HG02943 (cell line): ENCODE measurements at regions not wholly inside any gene's neighbourhood (a gene's known extent, or its start where the extent isn't known, plus 50 kb on each side); places are given as distances from the start of the nearest gene placed in this dataset.

ENCODE experiments used
- ATAC-seq: cut with Tn5 transposase; IDR thresholded peaks from one replicate; pipeline ENCODE4 v1.9.1; 2021; ENCODE audit warnings: mild to moderate bottlenecking, low read depth, moderate library complexity; ENCODE audit not compliant: unreplicated experiment

DNA sequence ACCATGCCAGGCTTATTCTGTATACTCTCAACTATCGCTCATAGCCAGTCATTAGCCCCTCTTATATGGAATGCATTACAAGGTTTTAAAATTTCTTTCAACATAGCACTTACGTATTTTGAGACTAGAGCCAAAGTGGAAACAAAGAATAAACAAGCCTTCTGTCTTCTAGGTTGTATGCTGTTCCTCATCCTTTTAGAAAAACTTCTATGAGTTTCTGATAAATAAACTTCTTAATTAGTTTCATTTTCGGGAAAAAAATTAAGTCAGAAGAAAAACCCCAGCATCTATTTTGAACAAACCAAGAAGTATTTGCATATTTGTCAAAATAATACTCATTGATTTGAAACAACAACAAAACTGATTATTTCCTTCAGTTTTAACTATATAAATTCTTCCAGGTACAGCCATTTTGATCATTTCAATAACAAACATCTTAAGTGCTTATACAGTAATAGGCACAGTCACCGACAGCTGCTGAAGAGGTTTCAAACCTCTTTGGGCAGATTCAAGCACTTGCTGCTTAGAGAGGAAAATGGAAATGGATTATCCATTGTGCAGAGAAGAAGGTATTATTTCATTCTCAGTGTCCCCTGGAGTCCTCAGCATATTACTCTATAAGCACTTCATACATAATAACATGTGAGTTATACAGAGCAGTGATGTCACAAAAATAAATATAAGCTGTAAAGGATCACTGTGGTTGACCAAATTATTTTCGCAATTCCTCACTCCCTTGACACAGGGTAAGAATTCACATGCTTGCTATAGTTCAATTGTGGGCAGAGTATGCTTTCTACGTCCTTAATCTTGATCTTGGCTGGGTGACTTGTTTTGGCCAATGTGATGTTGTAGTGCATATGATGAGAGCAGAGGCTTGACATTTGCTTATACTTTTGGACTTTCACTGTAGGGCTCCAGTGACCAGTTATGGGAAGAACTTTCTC is 833.8 kb downstream of the TRIB2 start:
- no peak for ATAC-seq

DNA sequence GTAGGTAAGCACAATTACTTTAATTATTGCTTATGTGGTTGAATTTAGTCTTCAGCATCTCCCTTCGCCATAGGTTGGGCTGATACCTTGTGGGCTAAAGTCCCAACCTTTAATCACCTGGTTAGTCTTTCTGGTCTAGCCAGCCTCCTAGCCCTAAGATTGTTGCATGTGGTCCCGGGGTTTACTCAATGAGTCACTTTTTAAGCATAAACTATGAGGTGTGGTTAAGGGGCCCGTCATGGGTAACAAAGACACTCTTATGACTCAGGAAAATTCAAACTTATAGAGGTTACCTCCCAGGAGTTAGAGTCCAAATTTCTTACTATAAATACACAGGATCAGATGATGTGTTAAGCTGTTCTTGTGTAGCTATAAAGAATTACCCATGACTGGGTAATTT is 841.6 kb downstream of the TRIB2 start:
- no peak for ATAC-seq

DNA sequence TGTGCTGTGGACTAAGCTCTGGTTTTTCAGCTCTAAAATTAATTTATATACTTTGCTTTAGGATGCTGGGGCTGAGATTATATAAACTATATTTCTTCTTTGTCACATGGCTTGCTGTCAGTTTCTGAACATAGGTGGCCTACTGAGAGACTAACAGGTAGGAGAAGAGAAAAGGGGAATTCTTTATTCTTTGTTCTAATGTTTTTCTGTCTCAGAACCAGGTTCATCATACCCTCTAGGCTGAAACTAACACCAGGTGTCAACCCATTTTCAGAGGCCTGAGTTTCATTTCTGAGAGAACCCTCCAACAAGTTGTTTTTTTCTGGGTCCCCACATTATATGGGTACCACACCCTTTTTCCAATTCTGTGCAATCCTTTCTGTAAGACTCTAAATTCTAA is 843.6 kb downstream of the TRIB2 start:
- no peak for ATAC-seq

DNA sequence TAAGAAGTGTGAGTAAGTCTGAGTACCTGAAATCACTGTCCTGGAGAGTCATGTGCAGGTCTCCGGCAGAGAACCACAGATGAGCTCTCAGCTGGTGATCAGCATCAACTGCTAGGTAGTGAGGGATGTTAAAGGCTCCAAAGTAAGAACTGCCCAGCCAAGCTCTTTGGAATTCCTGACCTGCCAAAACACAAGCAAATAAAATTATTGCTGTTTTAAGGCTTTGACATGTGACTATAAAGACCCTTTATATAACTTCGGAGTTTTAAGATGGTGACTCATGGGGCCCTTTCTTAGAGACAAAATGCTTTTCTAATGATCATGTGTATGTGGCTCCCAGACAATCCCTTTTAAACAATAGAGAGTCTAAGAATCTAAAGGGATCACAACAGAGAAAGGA is 855.7 kb downstream of the TRIB2 start:
- no peak for ATAC-seq

DNA sequence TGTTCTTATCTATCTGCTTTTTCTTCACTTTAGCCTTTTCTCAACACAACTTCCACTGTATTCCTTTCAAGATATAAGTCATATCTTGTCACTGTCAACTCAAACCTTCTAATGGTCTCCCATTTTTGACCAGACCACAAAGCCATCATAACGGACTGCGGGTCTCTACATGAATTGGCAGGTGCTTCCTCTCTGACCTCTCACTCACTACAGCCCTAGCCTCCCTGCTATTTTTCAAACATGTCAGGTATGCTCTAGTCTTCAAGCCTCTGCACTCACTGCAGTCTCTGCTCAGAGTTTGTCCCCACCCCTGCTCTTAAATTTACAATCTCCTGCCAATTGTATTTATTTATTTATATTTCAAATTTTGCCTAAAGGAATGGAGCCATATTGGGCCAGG is 858.1 kb downstream of the TRIB2 start:
- ATAC-seq = no peak

DNA sequence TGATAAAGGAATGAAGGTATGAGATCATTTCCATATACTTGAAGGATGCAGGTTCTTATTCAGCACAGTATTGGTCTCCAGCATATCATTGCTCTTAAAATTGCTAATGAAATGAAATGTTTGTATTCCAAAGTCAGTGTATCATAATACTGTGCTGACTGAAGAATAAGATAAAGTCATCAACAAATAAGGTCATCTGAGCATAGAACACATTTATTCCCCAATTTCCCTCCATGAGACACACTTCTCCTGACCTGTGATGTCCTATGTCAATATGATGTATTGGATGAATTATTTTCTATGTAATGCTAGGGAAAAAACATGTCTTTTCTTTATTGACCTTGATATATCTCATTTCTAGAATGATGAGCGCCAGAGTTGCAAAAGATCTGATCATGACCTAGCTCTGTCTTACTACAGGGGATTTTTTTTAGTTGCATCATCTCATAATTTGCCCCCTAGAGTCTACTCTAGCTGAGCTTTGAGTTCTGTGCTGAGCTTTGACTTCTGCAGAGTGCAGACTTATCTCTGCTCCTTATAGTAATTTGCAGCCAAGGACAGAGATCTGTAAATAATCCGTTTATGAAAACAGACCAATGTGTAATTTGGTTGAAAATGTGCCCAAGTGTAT is 859.8 kb downstream of the TRIB2 start:
- no peak for ATAC-seq

DNA sequence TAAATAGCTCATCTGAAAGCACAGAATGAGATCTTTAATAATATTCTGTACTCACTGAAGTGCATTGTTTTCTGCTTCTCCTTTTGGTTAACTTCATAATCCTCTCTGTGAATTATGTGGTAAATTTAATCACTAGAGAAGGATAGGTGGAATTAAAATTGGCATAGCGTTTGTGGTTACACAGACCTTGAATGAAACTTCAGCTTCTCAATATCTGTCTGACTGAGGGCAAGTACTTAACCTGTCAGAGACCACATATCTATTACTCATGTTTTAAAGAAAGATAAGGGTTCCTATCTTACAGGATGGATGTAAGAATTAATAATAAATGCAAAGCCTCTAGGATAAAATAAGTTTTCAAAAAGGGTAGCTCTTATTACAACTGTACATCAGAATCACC is 861.8 kb downstream of the TRIB2 start:
- ATAC-seq = no peak

DNA sequence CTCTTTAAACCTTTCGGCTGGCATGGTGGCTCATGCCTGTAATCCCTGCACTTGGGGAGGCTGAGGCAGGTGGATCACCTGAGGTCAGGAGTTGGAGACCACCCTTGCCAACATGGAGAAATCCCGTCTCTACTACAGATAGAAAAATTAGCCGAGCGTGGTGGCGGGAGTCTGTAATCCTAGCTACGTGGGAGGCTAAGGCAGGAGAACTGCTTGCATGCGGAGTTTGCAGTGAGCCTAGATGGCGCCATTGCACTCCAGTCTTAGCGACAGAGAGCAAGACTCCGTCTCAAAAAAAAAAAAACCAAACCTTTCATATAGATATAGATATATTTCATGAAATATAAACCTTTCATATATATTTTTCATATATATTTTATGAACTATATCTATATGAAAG is 864.7 kb downstream of the TRIB2 start:
- no peak for ATAC-seq

DNA sequence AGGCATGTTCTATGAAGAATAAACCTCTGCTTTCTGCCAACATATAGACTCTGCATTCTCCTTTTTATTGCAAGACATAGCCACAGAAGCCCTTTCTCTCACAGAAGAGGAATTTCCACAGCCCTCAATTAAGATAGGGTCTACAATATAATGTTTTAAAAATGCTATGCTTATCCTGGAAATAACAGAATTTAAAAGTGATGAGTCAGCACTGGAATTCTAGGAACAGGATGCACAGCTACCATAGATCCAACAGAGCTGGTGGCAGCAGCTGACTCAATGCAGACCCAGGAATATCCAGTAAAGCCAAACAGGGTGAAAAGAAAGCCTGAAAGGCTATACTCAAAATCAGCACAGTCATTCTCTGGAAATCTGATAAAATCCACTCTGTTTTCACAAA is 866.9 kb downstream of the TRIB2 start:
- no peak for ATAC-seq

DNA sequence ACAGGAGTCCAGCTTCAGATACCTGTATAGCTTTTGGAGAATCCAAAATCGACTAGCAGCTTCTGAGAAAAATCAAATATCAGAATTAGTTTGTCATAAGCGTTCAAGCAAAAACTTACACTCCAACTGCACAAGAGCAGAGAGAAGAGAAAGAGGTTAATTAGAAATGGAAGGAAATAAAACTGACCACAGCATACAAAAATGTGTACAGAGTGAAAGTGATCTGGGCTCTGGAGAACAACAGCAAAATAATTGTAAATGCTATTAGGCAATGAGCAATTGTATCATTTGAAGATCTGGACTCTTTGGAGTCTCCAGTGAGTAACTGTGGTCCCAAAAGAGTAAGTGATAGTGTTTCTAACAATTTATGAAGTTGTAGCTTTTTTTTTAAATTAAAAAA is 867.3 kb downstream of the TRIB2 start:
- no peak for ATAC-seq

DNA sequence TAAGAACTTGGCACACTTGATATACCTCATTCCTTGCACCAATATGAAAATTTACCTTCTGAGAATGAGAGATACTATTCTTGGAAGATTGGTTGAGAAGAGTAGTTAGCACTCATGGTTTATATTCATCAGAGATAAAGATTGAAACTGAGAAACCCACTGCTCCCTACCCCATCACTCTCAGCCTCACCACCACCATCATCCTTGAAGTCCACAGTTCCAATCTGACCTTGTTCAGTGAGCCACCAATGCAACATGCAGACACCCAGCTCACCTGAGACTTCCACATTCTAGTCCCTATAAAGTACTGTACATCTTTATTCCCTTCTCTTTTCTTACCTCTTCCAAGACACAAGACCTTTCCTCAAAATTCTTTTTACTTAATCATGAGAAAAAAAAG is 869.0 kb downstream of the TRIB2 start:
- no peak for ATAC-seq

DNA sequence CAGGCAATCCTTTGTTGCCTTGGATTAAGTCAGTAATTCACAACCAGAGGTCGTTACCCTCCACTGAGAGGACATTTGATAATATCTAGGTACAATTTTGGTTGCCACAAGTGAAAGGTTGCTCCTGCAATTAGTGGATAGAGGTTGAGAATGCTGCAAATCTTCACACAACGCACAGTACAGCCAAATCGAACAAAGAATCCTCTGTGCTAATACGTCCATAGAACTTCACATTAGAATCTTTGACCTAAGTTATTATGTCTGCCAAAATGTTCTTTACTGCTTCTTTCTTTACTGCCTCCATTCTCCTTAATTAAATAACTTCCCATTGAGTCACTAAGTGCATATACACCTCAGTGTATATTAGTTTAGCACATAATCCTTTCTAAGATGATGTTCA is 879.5 kb downstream of the TRIB2 start:
- no peak for ATAC-seq

DNA sequence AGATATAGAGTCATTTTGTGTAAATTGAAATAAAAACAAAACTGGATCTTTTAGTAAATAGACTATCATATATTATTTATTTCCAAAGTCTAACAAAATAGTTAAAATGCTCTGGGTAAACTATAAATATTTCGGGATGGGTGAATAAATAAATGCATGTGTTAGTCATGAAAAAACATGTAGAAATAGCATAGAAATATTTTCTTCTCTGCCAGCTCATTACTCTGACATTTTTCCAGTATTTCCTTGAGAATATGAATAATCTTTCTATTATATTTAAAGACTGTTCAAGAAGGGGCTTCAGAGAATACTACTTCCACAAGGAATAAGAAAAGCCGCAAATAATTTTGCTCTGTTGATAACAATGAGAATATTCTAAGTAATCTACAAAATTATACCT is 880.4 kb downstream of the TRIB2 start:
- no peak for ATAC-seq

DNA sequence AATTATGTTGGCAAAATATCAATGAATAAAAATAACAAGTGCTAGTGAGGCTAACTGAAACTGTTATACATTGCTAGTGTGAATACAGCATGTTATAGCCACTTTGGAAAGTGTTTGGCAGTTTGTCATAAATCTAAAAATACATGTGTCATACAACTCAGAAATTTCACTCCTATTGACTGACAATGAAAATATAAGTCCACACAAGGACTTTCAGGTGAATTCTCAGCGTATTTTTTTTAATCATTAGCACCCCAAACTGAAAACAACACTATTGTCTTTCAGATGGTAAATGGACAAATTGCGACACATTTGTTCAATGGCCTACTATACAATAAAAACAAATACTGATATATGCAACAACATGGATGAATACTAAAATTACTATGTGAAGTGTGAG is 884.8 kb downstream of the TRIB2 start:
- no peak for ATAC-seq

DNA sequence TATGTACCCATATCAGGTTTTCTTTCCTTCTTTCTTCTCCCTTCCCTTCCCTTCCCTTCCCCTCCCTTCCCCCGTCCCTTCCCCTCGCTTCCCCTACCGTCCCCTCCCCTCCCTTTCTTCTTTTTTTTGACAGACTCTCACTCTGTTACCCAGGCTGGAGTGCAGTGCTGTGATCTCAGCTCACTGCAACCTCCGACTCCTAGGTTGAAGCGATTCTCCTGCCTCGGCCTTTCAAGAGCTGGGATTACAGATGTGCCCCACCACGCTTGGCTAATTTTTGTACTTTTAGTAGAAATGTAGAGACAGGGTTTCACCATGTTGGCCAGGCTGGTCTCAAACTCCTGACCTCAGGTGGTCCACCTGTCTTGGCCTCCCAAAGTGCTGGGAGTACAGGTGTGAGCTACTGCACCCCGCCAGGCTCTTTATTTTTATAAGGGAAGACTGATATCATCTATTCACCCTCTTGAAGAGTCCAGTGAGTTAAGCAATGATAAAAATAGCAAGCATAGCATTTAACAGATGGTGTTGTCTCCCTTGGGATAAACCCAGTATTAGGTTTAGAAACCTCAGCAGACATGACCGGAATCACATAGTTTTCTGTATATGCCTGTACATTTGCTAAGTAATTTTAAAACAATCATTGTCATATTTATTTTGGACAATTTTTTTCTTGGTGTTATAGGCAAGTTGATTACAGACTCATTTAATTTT is 888.4 kb downstream of the TRIB2 start:
- ATAC-seq = no peak

DNA sequence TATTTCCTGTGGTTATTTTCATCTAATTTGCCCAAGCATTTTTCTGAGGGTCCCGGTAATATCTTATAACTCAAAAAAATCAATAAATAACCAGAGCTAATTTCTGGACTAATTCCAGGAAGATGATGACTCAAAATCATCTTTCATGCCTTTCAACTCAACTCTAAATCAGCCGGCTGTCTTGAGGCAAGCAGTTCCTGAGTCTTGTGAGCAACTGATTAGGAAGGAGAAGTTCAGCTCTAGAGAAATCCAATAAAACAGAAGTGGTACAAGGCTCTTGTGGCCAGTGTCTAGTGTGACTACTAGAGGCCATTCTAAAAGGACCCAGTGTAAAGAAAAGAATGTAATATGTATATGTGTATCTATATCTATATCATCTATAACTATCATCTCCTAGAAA is 890.4 kb downstream of the TRIB2 start:
- no peak for ATAC-seq

DNA sequence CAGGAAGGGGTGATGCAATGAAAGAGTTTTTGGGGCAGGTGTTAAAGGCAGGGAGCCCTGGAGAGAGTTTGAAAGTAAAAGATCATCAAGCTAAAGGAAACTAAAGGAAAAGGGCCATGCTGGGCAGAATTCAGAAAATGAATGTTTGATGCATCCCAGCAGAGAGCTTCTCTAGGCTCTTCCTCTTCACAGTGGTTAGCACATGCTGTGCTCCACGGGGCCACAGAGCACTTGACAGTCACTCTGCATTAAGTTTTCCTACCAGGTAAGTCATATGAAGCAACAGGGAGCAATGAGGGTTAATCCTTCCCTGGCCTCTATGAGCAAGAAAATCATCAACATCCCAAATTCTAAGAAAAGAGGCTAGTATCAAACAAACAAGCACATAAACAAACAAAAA is 895.2 kb downstream of the TRIB2 start:
- ATAC-seq = no peak

DNA sequence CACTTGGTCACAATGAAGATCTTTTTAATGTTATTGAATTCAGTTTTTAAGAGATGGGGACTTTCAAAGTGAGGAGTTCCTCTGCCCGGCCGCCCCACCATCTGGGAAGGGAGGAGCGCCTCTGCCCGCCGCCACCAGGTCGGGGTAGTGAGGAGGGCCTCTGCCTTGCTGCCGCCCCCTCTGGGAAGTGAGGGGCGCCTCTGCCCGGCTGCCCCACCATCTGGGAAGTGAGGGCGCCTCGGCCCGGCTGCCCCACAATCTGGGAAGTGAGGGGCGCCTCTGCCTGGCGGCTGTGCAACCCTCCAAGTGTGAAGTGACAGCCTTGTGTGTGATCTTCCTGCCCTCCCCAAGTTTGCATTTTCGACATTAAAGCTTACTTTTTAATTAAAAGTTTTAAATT is 899.3 kb downstream of the TRIB2 start:
- ATAC-seq = no peak

DNA sequence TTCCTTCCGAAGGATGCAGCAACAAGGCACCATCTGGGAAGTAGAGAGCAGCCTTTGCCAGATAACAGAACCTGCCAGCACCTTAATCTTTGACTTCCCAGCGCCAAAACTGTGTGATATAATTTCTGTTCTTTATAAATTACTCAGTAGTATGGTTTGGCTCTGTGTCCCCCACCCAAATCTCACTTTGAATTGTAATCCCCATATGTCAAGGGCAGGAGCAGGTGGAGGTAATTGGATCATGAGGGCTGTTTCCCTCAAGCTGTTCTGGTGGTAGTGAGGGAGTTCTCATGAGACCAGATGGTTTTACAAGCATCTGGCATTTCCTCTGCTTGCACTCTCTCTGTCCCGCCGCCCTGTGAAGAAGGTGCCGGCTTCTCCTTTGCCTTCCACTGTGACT is 899.9 kb downstream of the TRIB2 start:
- no peak for ATAC-seq

DNA sequence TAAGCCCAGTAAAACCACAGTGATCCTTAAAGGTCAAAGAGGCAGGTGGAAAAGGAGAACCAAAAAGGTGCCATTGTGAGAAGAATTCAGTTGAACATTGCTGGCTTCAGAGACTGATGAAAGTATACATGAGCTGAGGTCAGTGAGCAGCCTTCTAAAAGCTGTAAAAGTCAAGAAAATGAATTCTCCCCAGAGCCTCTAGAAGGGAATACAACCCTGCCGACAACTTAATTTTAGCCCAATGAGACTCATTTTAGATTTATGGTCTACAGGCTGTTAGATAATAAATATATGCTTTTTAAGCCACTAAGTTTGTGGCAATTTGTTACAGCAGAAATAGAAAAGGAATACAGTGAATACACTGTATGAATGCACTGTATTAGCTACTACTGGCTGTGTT is 911.4 kb downstream of the TRIB2 start:
- no peak for ATAC-seq

DNA sequence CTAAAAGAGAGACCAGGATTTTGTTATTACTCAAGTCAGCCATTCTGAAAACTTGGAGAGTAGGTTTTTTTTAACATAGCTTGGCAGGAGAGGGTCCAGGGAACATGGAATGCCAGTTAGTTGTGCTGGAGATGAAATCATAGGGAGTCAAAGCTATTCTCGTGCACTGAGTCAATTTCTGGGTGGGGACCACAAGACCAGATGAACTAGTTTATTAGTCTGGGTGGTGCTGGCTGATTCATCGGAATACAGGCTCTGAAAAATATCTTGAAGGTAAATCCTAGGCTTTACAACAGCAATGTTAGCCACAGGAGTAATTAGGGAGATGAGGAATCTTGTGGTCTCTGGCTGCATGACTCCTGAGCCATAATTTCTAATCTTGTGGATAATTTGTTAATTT is 921.4 kb downstream of the TRIB2 start:
- ATAC-seq = no peak

DNA sequence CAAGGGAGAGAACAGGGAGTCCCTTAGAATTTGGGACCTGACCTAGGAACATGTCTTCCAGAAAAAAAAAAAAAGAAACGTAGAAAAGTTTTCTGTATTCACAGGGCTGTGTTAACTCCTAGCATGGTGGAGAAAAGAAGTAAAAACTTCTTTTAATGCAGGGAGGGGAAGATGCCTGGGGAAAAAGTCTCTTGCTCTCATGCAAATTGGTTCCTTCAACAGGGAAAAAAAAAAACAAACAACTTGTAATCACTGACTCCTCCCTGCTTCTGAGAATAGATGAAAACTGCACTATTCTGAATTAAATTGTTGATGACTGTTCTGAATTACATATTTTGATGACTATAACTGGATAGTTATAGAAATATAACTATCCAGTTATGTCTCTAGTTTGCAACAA is 933.2 kb downstream of the TRIB2 start:
- no peak for ATAC-seq
